ENCODE measurements at regions not wholly inside any gene's neighbourhood (a gene's known extent, or its start where the extent isn't known, plus 50 kb on each side); places are given as distances from the start of the nearest gene placed in this dataset.

DNA sequence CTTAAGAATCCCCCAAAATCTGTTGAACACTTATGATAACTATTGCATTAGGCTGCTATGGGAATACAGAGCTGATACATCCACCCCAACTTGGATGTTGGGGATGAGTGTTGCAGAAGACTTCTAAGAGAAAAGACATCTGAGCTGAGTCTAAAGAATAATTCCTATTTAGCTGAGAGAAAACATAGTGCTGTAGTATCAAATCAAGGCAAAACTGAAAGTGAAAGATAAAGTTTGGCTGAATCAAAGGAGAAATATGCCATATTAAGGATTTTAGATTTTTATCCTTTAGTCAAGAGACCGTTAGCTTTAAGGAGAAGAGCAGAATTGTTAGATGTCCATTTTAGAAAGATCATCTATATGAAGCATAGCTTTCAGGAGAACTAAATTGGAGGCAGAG is 726.9 kb upstream of the PTBP2 start:
- H2AFZ ChIP-seq (ENCODE audit: low read length) = no peak overlapping the region
- WGBS, 2 experiments (ENCODE audit: extremely low coverage in 1 of 2, insufficient coverage in 1 of 2, insufficient read length in 1 of 2, insufficient replicate concordance in 2 of 2, low coverage in 1 of 2, low lambda C conversion rate in 2 of 2, missing lambda C conversion rate in 1 of 2) = 100% methylated on average over 1 of the region's 1 CpG; no CpG with 5 or more reads in 1 of the 2 experiments
- no peak for TF ChIP-seq POU5F1 (IDR thresholded peaks at IDR 0.05; ENCODE audit: low read depth, low read length)
- no peak for TF ChIP-seq BACH1 (IDR thresholded peaks at IDR 0.05; ENCODE audit: low read length)
- no peak for TF ChIP-seq JUND (IDR thresholded peaks at IDR 0.05; ENCODE audit: low read length)
- TF ChIP-seq CHD1 (IDR thresholded peaks at IDR 0.05; ENCODE audit: low read depth, low read length) = no peak
- no peak for TF ChIP-seq CTBP2 (IDR thresholded peaks at IDR 0.05; ENCODE audit: borderline replicate concordance, insufficient read depth, insufficient read length, low read length)
- no peak for TF ChIP-seq RXRA (IDR thresholded peaks at IDR 0.05; ENCODE audit: insufficient read depth, low read depth, low read length)
- TF ChIP-seq TAF1 (IDR thresholded peaks at IDR 0.05; ENCODE audit: low read depth, low read length) = no peak
- no peak for TF ChIP-seq JUN (IDR thresholded peaks at IDR 0.05; ENCODE audit: low read depth, low read length)
- no peak for TF ChIP-seq CBX8 (IDR thresholded peaks at IDR 0.05; ENCODE audit: borderline replicate concordance, low read depth, low read length)
- TF ChIP-seq NANOG (IDR thresholded peaks at IDR 0.05; ENCODE audit: insufficient read depth, low read depth, low read length, poor library complexity, severe bottlenecking) = no peak
- TF ChIP-seq ATF2 (IDR thresholded peaks at IDR 0.05; ENCODE audit: low read length) = no peak
- TF ChIP-seq SIRT6 (IDR thresholded peaks at IDR 0.05; ENCODE audit: low read length) = no peak
- TF ChIP-seq PHF8 (conservative IDR thresholded peaks at IDR 0.05; ENCODE audit: low read depth, low read length) = no peak
- TF ChIP-seq CREB1 (IDR thresholded peaks at IDR 0.05) = no peak

More for the DNA sequence above, 726.9 kb upstream of the PTBP2 start:
- no peak overlapping the region for H3K4ac ChIP-seq (replicated peaks; ENCODE audit: insufficient read length, low read depth, low read length)
- H3K14ac ChIP-seq (ENCODE audit: insufficient read length) = no peak overlapping the region
- H3K18ac ChIP-seq (ENCODE audit: extremely low read depth, low read length) = no peak overlapping the region
- H2BK12ac ChIP-seq (ENCODE audit: low read depth, low read length) = no peak overlapping the region
- no peaks in the 10 kb centered on the region for H3K4me1 ChIP-seq (replicated peaks in 1 of 4; ENCODE audit: control insufficient read depth in 3 of 4, insufficient read depth in 4 of 4, low read length in 3 of 4)
- no peaks in the 10 kb centered on the region for H4K20me1 ChIP-seq (replicated peaks in 1 of 2; ENCODE audit: control insufficient read depth in 1 of 2, insufficient read depth in 2 of 2, low read length in 2 of 2)
- DNase-seq (ENCODE audit: low read depth in 1 of 2, low spot score in 2 of 2) (no peak), FAIRE-seq (no peak)
- H3K36me3 ChIP-seq (ENCODE audit: control insufficient read depth in 2 of 4, insufficient read depth in 4 of 4, low read length in 3 of 4) = peaks cover 0 to 2% (median 0%) of the 10 kb centered on the region in 4 experiments; a peak in 4 of 8 replicates
- H3K9ac ChIP-seq (replicated peaks in 1 of 4; ENCODE audit: extremely low read depth in 1 of 4, low read depth in 3 of 4, low read length in 3 of 4) = no peak overlapping the region
- no peaks in the 10 kb centered on the region for H3K79me2 ChIP-seq (ENCODE audit: control insufficient read depth in 1 of 2, insufficient read depth in 2 of 2, low read length in 2 of 2)
- no peak overlapping the region for H4K8ac ChIP-seq (ENCODE audit: extremely low read depth, insufficient read depth, low read length)
- no peak overlapping the region for H2BK20ac ChIP-seq (ENCODE audit: low read length)
- ChIA-PET CTCF (ENCODE audit: partially characterized antibody) (no interaction called here), POLR2A (ENCODE audit: partially characterized antibody) (interaction anchor here (1.1 kb wide), 1 partner anchor 9 kb away, joined by 3 read pairs; no protein-coding TSS in a partner anchor)
- no peak overlapping the region for H2BK120ac ChIP-seq (replicated peaks; ENCODE audit: low read depth, low read length)
- no peaks in the 10 kb centered on the region for H3K23me2 ChIP-seq (ENCODE audit: low read depth, low read length)
- H3K9me3 ChIP-seq (ENCODE audit: insufficient read depth in 2 of 2, low read depth in 1 of 2, low read length in 1 of 2) = 0 out of 4 replicates have a peak, but pooled peaks cover 0 to 2% of the 10 kb centered on the region in 2 experiments
- no peak overlapping the region for H2BK15ac ChIP-seq (ENCODE audit: low read length)
- no peaks in the 10 kb centered on the region for H3K79me1 ChIP-seq (ENCODE audit: low read depth, low read length)
- no peak overlapping the region for H2AK5ac ChIP-seq (ENCODE audit: low read depth, low read length)
- no peak overlapping the region for H3K27ac ChIP-seq (ENCODE audit: low read depth, low read length)
- no peaks in the 10 kb centered on the region for H3K27me3 ChIP-seq (replicated peaks in 1 of 4; ENCODE audit: control insufficient read depth in 3 of 4, extremely low read depth in 1 of 4, insufficient read depth in 3 of 4, low read length in 3 of 4)
- no peak overlapping the region for H3K23ac ChIP-seq (ENCODE audit: insufficient read length)
- no peak overlapping the region for H3K4me3 ChIP-seq (ENCODE audit: extremely low read depth in 1 of 4, insufficient read depth in 2 of 4, low read depth in 3 of 4, low read length in 4 of 4)
- no peak overlapping the region for H3K56ac ChIP-seq (replicated peaks; ENCODE audit: insufficient read length, low read depth, low read length)
- H3K4me2 ChIP-seq (ENCODE audit: insufficient read depth in 1 of 2, low read depth in 2 of 2, low read length in 2 of 2) = no peak overlapping the region
- H4K5ac ChIP-seq (ENCODE audit: insufficient read length, low read depth, low read length) = no peak overlapping the region
- no peak overlapping the region for H2BK5ac ChIP-seq (ENCODE audit: low read depth, low read length)
- H4K91ac ChIP-seq (replicated peaks; ENCODE audit: insufficient read length, low read length) = no peak overlapping the region

All from H1 (cell line).